NCI-H526 treated with DMSO at 0.1 percent for 48 hours (cell line): ENCODE measurements at regions not wholly inside any gene's neighbourhood (a gene's known extent, or its start where the extent isn't known, plus 50 kb on each side); places are given as distances from the start of the nearest gene placed in this dataset.

ENCODE experiments used
- DNase-seq: peaks from one replicate; lab custom pipeline; 2025; lab: John Stamatoyannopoulos, UW

GRCh38 chr4:58205446-58206235, 1095.5 kb upstream of the IGFBP7 start:
- DNase-seq, result no peak

- DNase-seq, result no peak
These were observed 1082.0 kb upstream of the IGFBP7 start for GRCh38 chr4:58192217-58192616.

GRCh38 chr4:58191109-58191508, 1080.9 kb upstream of the IGFBP7 start:
- DNase-seq, result no peak

- no peak for DNase-seq
These were observed 1078.1 kb upstream of the IGFBP7 start for GRCh38 chr4:58188316-58188715.

GRCh38 chr4:58175024-58175423, 1064.8 kb upstream of the IGFBP7 start:
- no peak for DNase-seq

- no peak for DNase-seq
These were observed 1056.3 kb upstream of the IGFBP7 start for GRCh38 chr4:58166490-58166889.

GRCh38 chr4:58163156-58163555, 1053.0 kb upstream of the IGFBP7 start:
- DNase-seq, result no peak

GRCh38 chr4:58149404-58150085, 1039.4 kb upstream of the IGFBP7 start:
- DNase-seq, result no peak

GRCh38 chr4:58144721-58145120, 1034.5 kb upstream of the IGFBP7 start:
- no peak for DNase-seq

- DNase-seq, result no peak
These were observed 1028.8 kb upstream of the IGFBP7 start for GRCh38 chr4:58138786-58139668.

GRCh38 chr4:58136604-58137003, 1026.4 kb upstream of the IGFBP7 start:
- no peak for DNase-seq

GRCh38 chr4:58127680-58128079, 1017.5 kb upstream of the IGFBP7 start:
- no peak for DNase-seq

GRCh38 chr4:58119298-58119697, 1009.1 kb upstream of the IGFBP7 start:
- DNase-seq, result no peak

GRCh38 chr4:58113126-58113525, 1002.9 kb upstream of the IGFBP7 start:
- DNase-seq, result no peak

GRCh38 chr4:58111818-58112217, 1001.6 kb upstream of the IGFBP7 start:
- DNase-seq, result no peak

- DNase-seq, result no peak
These were observed 983.2 kb upstream of the IGFBP7 start for GRCh38 chr4:58093352-58093751.

- no peak for DNase-seq
These were observed 980.4 kb upstream of the IGFBP7 start for GRCh38 chr4:58090539-58090938.

- DNase-seq, result no peak
These were observed 971.2 kb upstream of the IGFBP7 start for GRCh38 chr4:58081356-58081755.

GRCh38 chr4:58075724-58076123, 965.5 kb upstream of the IGFBP7 start:
- DNase-seq, result no peak

- DNase-seq, result no peak
These were observed 964.2 kb upstream of the IGFBP7 start for GRCh38 chr4:58074382-58074781.

GRCh38 chr4:58070726-58071125, 960.5 kb upstream of the IGFBP7 start:
- no peak for DNase-seq

- DNase-seq, result no peak
These were observed 954.5 kb upstream of the IGFBP7 start for GRCh38 chr4:58064653-58065052.
